Endothelial cell (in vitro differentiated cells): ENCODE measurements at regions not wholly inside any gene's neighbourhood (a gene's known extent, or its start where the extent isn't known, plus 50 kb on each side); places are given as distances from the start of the nearest gene placed in this dataset.
"Not testable (repeated sequence)": the region's sequence is repeated elsewhere in the genome, so short reads cannot be mapped to it uniquely, and the experiment has no call there.

Source experiments
- DNase-seq: peaks from one replicate; pipeline ENCODE4 v3.0.0; 2021; ENCODE audit warnings: low spot score
- H3K27ac Mint-ChIP-seq: one replicate; pipeline ENCODE4 v1.8.0; 2021; ENCODE audit warnings: mixed read lengths, inconsistent platforms; ENCODE audit not compliant: unreplicated experiment
- H3K27me3 Mint-ChIP-seq: one replicate; pipeline ENCODE4 v1.8.0; 2021; ENCODE audit warnings: mild to moderate bottlenecking, moderate library complexity, mixed read lengths, inconsistent platforms; ENCODE audit not compliant: unreplicated experiment
- H3K36me3 Mint-ChIP-seq: one replicate; pipeline ENCODE4 v1.8.0; 2021; ENCODE audit warnings: mild to moderate bottlenecking, low read depth, mixed read lengths, inconsistent platforms; ENCODE audit not compliant: unreplicated experiment
- H3K4me1 Mint-ChIP-seq: one replicate; pipeline ENCODE4 v1.8.0; 2021; ENCODE audit warnings: mild to moderate bottlenecking, mixed read lengths, inconsistent platforms; ENCODE audit not compliant: unreplicated experiment
- H3K4me3 Mint-ChIP-seq: one replicate; pipeline ENCODE4 v1.8.0; 2021; ENCODE audit warnings: mild to moderate bottlenecking, mixed read lengths, inconsistent platforms; ENCODE audit not compliant: unreplicated experiment
- H3K9me3 Mint-ChIP-seq: one replicate; pipeline ENCODE4 v1.8.0; 2021; ENCODE audit warnings: mixed read lengths, inconsistent platforms; ENCODE audit not compliant: unreplicated experiment
- CTCF ChIP-seq: fragments of 200-600 bp; sonication (generic); IDR thresholded peaks from one replicate; pipeline ENCODE4 v1.5.0; 2021; ENCODE audit warnings: antibody characterized with exemption; ENCODE audit not compliant: unreplicated experiment

DNA sequence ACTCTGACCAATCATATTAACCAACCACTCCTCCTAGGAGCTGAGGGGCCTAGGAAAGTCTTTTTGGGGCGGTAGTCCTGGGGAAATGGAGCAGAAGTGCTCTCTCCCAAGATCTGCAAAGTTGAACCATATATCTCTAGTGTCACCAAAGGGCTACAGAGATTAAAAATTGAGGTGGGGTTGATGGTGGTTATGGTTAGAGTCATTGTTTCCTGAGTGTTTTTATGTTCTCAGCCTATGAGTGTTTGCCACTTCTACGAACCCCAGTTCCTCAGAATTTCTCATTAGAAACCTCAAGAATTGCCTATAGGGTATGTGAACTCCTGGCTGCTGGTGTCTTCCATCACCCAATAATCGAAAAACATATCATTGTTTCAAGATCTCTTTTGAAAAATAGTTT is 217.8 kb downstream of the CDRT15L2 start:
- Mint-ChIP-seq H3K27me3 (no peaks in the 10 kb centered on the region), H3K4me1 (peaks cover 3% of the 10 kb centered on the region), H3K27ac (no peak overlapping the region), H3K4me3 (no peak overlapping the region), H3K36me3 (no peaks in the 10 kb centered on the region), H3K9me3 (no peaks in the 10 kb centered on the region)
- TF ChIP-seq CTCF = no peak
- no peak for DNase-seq

DNA sequence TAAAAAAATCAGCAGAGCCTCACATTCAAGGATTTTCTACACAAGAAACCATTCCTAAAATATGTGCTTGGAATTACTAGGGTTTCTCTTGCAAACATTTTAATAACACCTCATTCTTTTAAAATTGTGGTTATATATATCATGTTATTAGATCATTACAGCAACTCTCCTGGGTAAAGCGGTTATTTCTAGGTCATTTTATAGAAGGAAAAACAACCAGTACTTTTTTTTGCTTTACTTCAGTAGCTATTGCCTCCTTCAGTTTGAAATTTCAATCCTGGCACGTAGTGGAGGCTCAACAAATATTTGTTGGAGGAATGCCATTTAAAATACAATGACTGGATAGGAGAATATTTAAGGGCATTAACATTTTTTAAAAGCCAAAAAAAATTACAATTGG is 220.6 kb downstream of the CDRT15L2 start:
- Mint-ChIP-seq H3K27me3 (no peaks in the 10 kb centered on the region), H3K27ac (no peak overlapping the region), H3K9me3 (no peaks in the 10 kb centered on the region), H3K36me3 (no peaks in the 10 kb centered on the region), H3K4me1 (peaks cover 3% of the 10 kb centered on the region), H3K4me3 (no peak overlapping the region)
- TF ChIP-seq CTCF = no peak
- no peak for DNase-seq

- no peaks in the 10 kb centered on the region for H3K9me3 Mint-ChIP-seq
- no peaks in the 10 kb centered on the region for H3K36me3 Mint-ChIP-seq
- H3K27ac Mint-ChIP-seq = no peak overlapping the region
- H3K27me3 Mint-ChIP-seq = no peaks in the 10 kb centered on the region
- TF ChIP-seq CTCF = no peak
- DNase-seq = no peak
- no peak overlapping the region for H3K4me3 Mint-ChIP-seq
- H3K4me1 Mint-ChIP-seq = no peaks in the 10 kb centered on the region
Measured at GRCh38 chr17:20805751-20806150, 226.2 kb downstream of the CDRT15L2 start.

DNA sequence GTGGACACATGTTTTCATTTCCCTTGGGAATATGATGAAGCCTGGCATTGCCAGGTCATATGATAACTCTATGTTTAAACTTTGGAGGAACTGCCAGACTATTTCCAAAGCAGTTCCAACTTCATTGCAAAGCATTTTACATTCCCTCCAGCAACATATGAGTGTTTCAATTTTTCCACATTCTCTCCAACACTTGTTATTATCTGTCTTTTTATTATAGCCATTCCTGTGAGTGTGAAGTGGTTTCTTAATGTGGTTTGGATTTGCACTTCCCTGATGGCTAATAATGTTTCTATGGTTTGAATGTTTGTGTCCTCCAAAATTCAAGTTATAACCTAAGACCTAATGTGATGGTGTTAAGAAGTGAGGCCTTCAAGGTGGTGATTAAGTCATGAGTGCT is 228.0 kb downstream of the CDRT15L2 start:
- not testable (repeated sequence) for H3K4me1 Mint-ChIP-seq, H3K4me3 Mint-ChIP-seq, H3K9me3 Mint-ChIP-seq, H3K27me3 Mint-ChIP-seq, H3K36me3 Mint-ChIP-seq, DNase-seq, H3K27ac Mint-ChIP-seq

DNA sequence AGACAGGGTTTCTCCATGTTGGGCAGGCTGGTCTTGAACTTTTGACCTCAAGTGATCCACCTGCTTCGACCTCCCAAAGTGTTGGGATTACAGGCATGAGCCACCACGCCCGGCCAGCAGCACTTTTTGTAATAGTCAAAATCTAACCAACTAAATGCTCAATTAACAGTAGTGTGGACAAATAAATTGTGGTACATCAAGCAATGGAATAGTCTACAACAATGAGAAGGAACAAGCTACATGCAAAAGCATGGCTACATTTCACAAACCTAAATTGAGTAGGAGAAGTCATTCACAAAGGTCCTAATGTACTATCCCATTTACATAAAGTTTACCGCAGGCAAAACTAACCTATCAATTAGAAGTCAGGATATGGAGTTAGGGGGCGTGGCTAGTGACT is 227.4 kb downstream of the USP22 start:
- H3K4me1 Mint-ChIP-seq, DNase-seq, H3K27me3 Mint-ChIP-seq, H3K9me3 Mint-ChIP-seq, H3K27ac Mint-ChIP-seq, H3K4me3 Mint-ChIP-seq, H3K36me3 Mint-ChIP-seq: not testable (repeated sequence)

GRCh38 chr17:20823905-20824304 is 218.9 kb downstream of the USP22 start:
- no peak for DNase-seq
- H3K27ac Mint-ChIP-seq = no peak overlapping the region
- no peak for TF ChIP-seq CTCF
- no peaks in the 10 kb centered on the region for H3K36me3 Mint-ChIP-seq
- H3K4me3 Mint-ChIP-seq = no peak overlapping the region
- H3K9me3 Mint-ChIP-seq = no peaks in the 10 kb centered on the region
- peaks cover 1% of the 10 kb centered on the region for H3K27me3 Mint-ChIP-seq
- H3K4me1 Mint-ChIP-seq = peaks cover 14% of the 10 kb centered on the region
